Endothelial cell (in vitro differentiated cells): ENCODE measurements at regions not wholly inside any gene's neighbourhood (a gene's known extent, or its start where the extent isn't known, plus 50 kb on each side); places are given as distances from the start of the nearest gene placed in this dataset.

Experiments used
- DNase-seq: peaks from one replicate; pipeline ENCODE4 v3.0.0; 2021; ENCODE audit warnings: low spot score
- H3K27ac Mint-ChIP-seq: one replicate; pipeline ENCODE4 v1.8.0; 2021; ENCODE audit warnings: mixed read lengths, inconsistent platforms; ENCODE audit not compliant: unreplicated experiment
- H3K27me3 Mint-ChIP-seq: one replicate; pipeline ENCODE4 v1.8.0; 2021; ENCODE audit warnings: mild to moderate bottlenecking, moderate library complexity, mixed read lengths, inconsistent platforms; ENCODE audit not compliant: unreplicated experiment
- H3K36me3 Mint-ChIP-seq: one replicate; pipeline ENCODE4 v1.8.0; 2021; ENCODE audit warnings: mild to moderate bottlenecking, low read depth, mixed read lengths, inconsistent platforms; ENCODE audit not compliant: unreplicated experiment
- H3K4me1 Mint-ChIP-seq: one replicate; pipeline ENCODE4 v1.8.0; 2021; ENCODE audit warnings: mild to moderate bottlenecking, mixed read lengths, inconsistent platforms; ENCODE audit not compliant: unreplicated experiment
- H3K4me3 Mint-ChIP-seq: one replicate; pipeline ENCODE4 v1.8.0; 2021; ENCODE audit warnings: mild to moderate bottlenecking, mixed read lengths, inconsistent platforms; ENCODE audit not compliant: unreplicated experiment
- H3K9me3 Mint-ChIP-seq: one replicate; pipeline ENCODE4 v1.8.0; 2021; ENCODE audit warnings: mixed read lengths, inconsistent platforms; ENCODE audit not compliant: unreplicated experiment
- CTCF ChIP-seq: fragments of 200-600 bp; sonication (generic); IDR thresholded peaks from one replicate; pipeline ENCODE4 v1.5.0; 2021; ENCODE audit warnings: antibody characterized with exemption; ENCODE audit not compliant: unreplicated experiment

DNA sequence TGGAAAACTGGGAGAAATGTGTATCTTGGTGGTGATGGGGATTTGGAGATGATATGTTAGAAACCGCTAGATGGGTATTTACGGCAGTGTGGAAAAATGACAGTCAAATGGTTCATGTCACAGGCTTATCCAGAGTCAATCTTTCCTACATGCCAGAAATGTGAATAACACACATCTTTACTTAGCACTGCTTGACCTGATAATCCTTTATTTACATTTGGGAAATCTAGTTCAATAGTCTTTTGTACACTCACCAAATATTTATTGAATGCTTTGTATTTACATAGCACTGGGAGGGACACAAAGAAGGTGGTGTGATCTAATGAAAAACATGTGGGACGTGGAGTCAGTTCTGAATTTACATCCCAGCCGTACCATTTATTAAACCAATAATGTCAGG is 208.2 kb downstream of the DIO2 start:
- Mint-ChIP-seq H3K27ac (no peak overlapping the region), H3K36me3 (no peaks in the 10 kb centered on the region), H3K9me3 (no peaks in the 10 kb centered on the region), H3K4me3 (no peak overlapping the region), H3K4me1 (no peaks in the 10 kb centered on the region), H3K27me3 (peaks cover 1% of the 10 kb centered on the region)
- no peak for TF ChIP-seq CTCF
- no peak for DNase-seq

- no peak for DNase-seq
- no peak overlapping the region for H3K27ac Mint-ChIP-seq
- peaks cover 4% of the 10 kb centered on the region for H3K4me1 Mint-ChIP-seq
- H3K9me3 Mint-ChIP-seq, result no peaks in the 10 kb centered on the region
- H3K27me3 Mint-ChIP-seq, result no peaks in the 10 kb centered on the region
- H3K4me3 Mint-ChIP-seq, result no peak overlapping the region
- no peak for TF ChIP-seq CTCF
- H3K36me3 Mint-ChIP-seq, result no peaks in the 10 kb centered on the region
Measured at GRCh38 chr14:79997509-79998208, 213.6 kb downstream of the DIO2 start.

DNA sequence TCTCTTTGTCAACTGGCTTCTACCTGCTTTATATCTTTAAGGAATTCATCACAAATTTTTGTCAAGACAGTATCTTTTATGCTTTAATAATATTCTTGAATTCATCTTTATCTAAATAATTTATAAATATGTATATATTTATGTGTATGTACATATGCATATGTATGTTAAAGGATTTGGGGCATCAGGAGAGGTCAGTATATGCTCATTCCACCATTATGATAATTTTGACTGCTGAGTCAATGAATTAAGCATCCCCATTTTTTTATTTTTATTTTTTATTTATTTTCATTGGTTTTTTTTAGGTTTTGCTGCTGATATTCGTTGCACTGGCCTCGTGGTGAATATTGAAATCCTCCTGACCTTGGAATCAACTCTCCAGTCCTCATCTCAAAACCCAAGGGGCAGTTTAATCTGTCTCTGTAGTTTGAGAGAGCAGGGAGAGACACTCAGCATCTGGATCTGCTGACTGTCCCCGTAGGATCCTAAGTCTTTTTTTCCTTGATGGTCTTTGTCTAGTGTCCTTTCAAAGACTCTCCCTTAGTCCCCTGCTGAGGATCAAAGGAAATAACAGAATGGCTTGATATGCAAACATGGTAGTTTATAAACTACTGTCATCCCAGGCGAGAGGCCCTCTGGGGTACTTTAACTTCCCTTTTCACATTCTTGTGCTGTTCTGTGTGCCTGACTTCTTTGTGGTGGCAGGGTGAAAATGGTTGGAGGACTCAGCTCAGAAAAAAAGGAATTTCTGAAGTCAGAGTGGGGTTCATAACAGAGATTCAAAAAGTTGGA is 218.7 kb downstream of the DIO2 start:
- Mint-ChIP-seq H3K4me1 (peaks cover 6% of the 10 kb centered on the region), H3K36me3 (no peaks in the 10 kb centered on the region), H3K27me3 (peaks cover 3% of the 10 kb centered on the region), H3K9me3 (no peaks in the 10 kb centered on the region), H3K27ac (no peak overlapping the region), H3K4me3 (no peak overlapping the region)
- no peak for DNase-seq
- no peak for TF ChIP-seq CTCF

- no peak for TF ChIP-seq CTCF
- H3K9me3 Mint-ChIP-seq, result no peaks in the 10 kb centered on the region
- H3K36me3 Mint-ChIP-seq, result no peaks in the 10 kb centered on the region
- peaks cover 6% of the 10 kb centered on the region for H3K4me1 Mint-ChIP-seq
- H3K4me3 Mint-ChIP-seq, result no peak overlapping the region
- peaks cover 3% of the 10 kb centered on the region for H3K27me3 Mint-ChIP-seq
- H3K27ac Mint-ChIP-seq, result no peak overlapping the region
- no peak for DNase-seq
Measured at GRCh38 chr14:79991866-79992265, 219.4 kb downstream of the DIO2 start.

DNA sequence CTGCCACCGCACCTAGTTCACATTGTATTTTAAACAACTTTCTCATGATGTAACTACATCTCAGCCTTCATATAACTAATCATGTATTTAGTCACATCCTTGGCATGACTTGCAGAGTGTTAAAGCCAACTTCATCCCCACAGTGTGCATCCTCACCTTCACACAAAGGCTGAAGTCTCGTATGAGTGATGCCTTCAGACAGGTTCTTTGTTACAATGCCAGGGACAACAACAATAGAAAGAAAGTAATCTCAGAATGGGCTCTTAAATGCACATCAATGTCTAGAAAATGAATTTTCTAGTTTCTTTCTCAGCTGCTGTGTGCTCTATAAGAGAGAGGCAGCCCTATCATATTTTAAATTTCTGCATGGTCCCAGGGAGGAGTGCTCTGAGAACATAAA is 221.3 kb downstream of the DIO2 start:
- Mint-ChIP-seq H3K36me3 (no peaks in the 10 kb centered on the region), H3K9me3 (no peaks in the 10 kb centered on the region), H3K4me3 (no peak overlapping the region), H3K27me3 (peaks cover 3% of the 10 kb centered on the region), H3K27ac (no peak overlapping the region), H3K4me1 (peaks cover 6% of the 10 kb centered on the region)
- no peak for TF ChIP-seq CTCF
- DNase-seq, result no peak
